HG03064 (cell line): ENCODE measurements at regions not wholly inside any gene's neighbourhood (a gene's known extent, or its start where the extent isn't known, plus 50 kb on each side); places are given as distances from the start of the nearest gene placed in this dataset.

Experiments used
- ATAC-seq: cut with Tn5 transposase; IDR thresholded peaks from one replicate; pipeline ENCODE4 v1.9.1; 2021; ENCODE audit warnings: low read depth; ENCODE audit not compliant: unreplicated experiment

DNA sequence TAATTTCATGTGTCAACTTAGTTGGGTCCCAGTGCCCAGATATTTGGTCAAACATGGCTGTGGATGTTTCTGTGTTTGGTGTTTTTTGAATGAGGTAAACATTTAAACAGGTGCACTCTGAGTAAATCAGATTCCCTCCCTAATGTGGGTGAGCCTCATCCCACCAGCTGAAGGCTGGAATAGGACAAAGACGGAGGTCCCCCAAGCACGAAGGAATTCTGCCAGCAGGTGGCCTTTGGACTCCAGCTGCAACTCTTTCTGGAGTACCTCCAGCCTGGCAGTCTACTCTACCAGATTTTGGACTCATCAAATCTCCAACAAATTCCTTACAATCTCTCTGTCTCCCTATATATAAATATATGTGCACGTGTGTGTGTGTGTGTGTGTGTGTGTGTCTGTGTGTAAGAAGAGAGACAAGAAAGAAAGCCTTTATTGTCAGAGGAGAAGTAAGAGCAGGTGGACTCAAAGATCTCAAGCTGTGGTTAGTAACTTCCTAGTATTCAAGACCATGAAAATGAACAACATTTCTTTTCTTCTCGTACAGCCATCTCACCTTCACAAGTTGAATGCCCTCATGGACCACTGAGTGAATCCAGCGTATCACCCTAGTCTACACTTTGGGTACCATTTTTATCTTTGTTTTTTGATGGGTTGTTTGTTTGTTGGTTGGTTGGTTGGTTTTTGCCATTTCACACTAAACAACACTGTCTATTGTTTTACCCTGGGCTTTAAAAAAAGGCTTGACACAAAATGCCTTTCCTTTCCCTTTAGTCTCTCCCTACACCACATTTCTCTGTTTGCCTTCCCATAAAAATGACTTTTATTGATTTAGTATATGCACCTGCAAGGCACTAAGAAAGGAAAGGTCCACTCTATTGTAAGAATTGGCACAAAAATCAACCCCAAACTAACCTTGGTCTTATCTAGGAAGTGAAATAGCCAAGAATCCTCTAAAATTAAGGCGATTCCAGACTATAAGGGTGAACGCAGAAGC is 118.7 kb downstream of the TENT4A start:
- no peak for ATAC-seq

DNA sequence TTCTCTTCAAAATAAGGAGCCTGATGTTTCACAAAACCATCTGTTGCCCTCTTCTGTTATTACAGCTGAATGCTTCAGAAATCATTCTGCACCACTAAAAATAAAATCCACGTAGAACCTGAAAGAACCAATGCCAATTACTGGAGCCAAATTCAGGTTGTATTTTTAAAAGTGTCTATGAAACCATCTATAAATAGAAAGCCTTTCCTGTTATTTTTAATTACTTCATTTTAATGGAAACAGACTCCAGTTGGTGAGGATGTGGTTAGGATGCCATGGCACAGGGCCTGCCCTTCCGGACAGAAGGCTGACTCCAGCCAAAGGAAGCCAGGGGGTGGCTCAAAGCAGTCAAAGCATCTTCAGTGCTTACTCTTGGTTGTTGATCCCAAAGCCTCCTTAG is 119.8 kb downstream of the TENT4A start:
- ATAC-seq: no peak

DNA sequence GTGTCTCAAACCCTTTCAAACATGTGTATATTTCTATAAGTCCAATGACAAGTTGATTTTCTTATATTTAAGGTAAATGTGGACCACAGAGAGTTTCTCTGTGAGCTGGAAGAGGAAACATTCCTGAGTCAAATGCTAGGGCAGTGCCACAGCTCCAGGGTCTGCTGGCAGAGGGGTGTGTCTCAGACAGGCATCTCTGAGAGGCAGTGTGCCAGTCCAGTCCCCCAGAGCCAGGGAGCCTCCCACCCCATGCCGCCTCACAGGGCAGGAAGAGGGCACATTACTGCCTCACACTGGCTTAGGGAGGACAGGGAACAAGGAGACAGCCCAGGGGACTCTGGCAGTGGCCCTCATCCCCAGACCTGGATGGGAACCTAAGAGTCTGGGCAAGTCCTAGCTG is 120.2 kb downstream of the TENT4A start:
- ATAC-seq: no peak

DNA sequence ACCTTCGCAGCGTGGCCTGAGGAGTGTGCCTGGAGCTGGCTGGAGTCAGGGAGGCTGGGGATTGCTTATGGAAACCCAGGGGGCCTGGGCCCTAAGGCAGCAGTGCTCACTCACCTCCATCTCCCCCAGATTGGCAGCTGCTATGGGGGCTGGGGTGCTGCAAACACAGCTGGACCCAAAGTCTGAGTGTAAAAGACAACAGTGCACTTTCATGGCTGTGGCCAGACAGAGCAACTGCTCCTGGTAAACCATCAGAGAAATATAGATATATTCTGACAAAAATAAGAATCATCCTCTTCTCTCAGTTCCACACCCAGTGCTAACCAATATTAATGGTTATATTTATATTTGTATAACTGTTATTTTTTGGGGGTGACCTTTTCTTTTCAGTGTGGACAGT is 123.9 kb downstream of the TENT4A start:
- ATAC-seq: no peak

DNA sequence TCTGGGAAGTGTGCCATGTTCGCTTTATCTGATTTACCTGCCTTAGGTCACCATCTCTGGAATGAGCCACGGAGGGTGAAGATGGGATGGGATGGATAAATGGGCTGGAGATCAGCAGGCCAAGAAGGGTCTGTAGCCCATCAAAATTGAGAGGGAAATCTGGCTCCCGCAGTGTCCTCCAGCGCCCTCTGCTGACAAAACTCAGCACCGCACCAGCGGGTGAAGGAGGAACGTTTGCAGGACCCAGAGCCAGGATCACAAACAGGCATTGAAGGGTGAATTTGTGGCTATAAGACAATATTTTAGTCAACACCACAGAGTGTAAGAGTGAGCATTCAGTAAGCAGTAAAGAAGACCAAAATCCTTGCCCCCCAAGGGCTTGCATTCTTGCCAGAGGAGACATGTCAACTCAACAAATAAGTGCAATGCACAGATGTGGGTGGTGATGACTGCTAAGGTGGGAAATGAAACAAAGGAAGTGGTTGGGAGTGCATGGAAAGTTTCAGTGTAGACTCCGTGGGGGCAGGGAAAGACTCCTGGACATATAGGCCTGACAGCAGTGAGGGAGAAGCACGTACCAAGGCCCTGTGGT is 124.4 kb downstream of the TENT4A start:
- no peak for ATAC-seq

DNA sequence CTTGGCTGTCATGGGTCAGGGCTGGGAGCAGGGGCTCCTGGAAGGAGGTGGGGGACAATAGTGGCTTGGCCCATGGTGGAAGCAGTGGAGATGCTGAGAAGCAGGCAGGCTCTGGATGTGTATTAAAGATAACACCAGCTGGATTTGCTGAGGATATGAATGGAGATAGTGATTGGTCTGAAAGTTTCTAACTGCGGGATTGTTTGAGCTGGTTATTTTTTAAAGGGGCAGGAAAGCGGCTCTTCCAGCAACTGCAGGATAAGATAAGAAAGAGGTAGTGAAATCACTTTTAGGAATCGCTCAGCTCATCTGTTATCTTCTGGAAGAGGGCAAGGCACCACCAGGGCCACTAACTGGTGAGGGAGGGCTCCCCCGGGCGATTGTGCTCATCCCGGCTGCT is 125.5 kb downstream of the TENT4A start:
- ATAC-seq: no peak

DNA sequence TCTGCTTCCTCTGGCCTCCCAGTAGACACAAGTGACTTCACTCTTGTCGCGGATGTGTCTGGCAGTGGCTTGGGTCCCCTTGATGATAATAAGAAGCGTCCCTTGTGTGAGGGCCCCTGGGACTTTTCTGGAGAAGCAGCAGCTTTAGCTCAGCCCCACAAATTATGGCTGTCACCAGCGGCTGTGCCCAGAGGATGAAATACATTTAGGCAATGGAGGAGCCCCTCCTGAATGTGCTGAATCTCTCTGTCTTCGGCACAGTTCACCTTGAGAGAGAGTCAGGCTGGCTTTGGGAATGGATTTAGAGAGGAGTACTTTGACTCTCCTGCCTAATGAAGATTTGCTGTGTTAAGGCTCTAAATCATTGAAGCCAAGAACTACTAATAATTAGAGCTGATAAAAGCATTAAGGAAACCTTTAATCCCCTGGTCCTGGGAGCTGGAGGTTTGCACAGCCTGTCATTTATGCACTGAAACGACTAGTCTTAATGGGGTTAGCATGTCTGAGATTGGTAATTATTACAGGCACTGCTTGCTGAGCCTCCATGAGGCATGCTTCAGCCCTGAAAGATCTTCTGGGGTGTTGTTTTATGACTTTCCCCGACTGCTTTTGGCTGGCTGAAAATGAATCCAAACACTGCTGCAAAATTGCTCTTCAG is 127.0 kb downstream of the TENT4A start:
- no peak for ATAC-seq

DNA sequence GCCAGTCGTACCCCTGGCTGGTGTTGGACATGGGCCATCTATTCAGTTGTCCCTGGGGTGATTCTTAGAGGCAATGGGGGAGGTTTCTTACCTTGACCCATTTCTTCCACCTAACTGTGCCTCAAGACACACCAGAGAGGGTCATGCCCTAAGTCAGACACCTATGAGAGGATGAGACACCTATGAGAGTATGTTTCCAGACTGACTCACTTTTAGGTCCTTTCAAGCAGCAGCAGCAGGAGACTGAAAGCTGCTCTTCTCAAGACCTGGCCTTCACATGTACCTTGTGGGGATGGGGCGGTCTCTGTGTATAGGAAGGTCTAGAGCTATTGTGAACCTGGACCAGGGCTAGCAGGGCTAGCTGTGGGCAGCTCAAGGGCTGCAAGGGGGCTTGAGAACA is 130.1 kb downstream of the TENT4A start:
- no peak for ATAC-seq

DNA sequence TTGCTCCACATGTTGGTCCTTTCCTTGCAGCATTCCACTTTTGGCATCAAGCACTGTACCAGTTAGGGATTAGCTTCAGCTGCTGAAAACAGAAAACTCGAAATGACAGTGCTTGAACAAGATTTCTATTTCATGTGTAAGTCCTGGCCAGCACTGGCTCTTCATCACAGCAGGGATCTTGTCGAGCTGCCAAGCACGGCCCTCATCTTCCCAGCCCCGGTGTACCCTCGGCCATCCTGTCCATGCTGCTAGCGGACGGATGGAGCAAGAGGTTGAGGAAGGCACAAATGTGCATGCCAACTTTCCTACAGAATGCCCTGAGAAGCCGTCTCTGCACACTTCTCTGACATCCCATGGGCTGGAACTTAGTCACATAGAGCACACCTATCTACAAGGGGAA is 130.6 kb downstream of the TENT4A start:
- ATAC-seq: no peak

DNA sequence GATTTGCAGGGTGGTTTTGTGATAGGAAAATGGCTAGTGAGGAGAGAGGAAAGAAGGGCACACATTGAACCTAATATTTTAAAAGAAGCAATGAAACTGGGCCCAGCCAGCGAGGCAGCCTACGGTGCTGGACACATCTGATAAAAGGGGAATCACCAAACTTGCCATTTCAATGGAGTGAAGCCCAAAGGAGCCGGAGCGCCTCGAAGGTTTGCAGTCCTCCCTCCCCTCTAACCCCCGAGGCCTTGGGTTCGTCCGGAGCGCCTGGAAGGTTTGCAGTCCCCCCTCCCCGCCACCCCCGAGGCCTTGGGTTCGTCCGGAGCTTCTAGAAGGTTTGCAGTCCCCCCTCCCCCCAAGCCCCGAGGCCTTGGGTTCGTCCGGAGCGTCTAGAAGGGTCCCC is 132.6 kb downstream of the TENT4A start:
- ATAC-seq: no peak

DNA sequence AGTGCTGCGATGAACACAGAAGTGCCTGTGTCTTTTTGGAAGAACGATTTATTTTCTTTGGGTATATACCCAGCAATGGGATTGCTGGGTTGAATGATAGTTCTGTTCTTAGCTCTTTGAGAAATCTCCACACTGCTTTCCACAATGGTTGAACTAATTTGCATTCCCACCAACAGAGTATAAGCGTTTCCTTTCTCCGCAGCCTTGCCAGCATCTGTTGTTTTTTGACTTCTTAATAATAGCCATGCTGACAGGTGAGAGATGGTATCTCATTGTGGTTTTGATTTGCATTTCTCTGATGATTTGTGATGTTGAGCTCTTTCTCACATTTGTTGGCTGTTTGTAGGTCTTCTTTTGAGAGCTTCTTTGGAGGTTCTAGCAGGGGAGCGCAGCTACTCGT is 134.6 kb downstream of the TENT4A start:
- ATAC-seq: no peak

DNA sequence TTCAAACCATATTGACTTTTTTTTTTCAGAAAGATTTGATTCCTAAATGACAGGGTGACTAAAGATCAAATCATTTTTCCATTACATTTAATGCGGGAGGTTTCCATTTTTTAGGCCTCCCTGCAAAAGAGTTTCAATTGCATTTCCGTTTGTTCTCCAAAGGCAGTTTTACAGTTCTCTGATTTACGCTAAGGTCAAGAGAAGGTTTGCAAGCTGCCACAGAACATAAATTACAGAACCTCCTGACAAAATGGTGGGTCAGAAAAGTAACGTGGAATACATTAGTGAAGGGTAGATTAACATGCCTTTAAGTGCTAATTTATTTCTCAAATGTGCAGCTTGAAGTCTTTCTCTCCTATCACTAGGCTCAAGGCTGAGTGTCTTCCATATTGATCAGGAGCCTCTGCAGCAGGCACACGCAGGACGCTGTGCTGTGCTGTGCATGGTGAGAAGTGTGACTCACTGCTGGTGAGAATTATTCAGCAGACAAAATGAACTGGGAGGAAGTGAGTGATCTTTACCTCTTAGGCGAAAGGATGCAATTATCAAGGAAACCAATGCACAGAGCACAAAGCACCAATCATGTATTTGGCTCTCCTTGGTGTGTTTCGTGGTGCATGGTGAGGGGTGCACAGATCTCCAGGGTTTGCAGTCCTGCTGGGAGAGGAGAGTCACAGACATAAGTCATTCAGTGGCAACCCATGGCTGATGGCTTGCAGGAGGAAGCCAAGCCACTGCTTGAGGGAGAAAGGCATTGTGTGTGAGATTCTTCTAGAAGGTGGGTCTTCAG is 136.3 kb downstream of the TENT4A start:
- ATAC-seq: no peak

DNA sequence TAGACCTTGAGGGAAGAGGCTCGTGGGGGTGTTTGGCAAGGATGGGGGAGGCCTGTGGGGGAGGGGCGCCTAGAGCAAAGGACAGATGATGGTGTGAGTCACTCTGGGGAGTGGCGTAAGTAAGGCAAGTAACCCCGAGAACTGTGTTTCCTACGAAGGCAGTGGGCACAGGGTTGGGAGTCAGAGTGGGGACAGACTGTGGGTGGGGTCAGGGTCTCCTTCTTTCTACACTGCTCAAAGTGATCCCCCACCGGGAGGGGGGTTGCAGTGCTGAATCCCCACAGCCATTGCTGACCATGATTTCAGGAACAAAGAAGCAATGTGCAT is 136.8 kb downstream of the TENT4A start:
- ATAC-seq: no peak

DNA sequence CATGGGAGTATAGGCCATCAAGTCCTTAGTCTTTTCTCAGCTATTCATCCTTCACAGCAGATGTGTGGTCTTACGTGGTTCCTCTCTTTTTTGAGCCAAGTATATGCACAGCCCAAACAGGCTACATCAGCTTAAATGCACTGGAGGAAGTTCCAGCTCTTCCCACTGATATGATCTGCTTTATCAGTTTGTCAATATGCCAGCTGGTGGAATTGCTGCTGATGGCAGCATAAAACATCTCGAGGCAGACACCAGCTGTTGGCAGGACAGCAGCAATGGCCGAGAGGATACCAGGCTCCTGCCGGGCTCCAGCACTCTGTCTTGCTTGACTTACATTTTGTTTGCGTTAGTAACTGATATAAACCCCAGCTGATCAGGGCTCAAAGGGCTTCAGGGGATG is 143.4 kb downstream of the TENT4A start:
- ATAC-seq: no peak

DNA sequence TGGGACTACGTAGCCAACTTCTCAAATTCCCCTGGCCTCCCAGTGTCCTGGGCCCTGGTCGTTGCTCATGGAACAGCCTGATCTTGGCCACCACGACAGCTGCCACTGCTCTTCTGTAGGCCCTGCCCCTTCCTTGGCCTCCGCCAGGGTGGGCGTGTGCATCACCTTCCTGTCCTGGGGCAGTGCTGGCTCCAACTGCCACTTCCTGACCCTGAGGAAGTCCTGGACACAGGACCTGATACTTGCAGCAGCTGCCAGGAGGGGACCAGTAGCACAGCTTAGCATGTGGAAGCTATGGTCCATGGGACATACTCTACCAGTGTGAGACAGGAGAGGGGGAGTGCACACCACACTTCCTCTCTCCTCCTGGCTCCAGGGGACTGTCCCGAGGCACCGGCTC is 145.2 kb downstream of the TENT4A start:
- ATAC-seq: no peak

DNA sequence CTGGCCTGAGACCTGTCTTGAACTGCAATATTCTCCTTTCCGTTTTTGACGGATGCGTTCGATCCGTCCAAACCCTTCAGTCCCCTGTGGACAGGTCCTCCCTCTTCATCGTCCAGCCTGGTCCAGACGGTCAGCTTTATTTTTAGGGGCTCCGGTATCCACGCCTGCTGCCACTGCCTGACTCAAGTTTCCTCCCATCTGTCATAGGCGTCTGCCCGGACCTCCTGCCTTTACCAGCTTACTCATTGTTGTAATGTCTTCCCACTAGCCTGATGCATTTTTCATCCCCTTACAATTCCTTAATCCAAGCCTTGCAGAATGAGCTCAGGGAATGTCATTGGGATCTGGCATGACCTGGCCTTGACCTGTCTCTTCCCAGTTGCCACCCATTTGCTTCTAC is 145.8 kb downstream of the TENT4A start:
- no peak for ATAC-seq

DNA sequence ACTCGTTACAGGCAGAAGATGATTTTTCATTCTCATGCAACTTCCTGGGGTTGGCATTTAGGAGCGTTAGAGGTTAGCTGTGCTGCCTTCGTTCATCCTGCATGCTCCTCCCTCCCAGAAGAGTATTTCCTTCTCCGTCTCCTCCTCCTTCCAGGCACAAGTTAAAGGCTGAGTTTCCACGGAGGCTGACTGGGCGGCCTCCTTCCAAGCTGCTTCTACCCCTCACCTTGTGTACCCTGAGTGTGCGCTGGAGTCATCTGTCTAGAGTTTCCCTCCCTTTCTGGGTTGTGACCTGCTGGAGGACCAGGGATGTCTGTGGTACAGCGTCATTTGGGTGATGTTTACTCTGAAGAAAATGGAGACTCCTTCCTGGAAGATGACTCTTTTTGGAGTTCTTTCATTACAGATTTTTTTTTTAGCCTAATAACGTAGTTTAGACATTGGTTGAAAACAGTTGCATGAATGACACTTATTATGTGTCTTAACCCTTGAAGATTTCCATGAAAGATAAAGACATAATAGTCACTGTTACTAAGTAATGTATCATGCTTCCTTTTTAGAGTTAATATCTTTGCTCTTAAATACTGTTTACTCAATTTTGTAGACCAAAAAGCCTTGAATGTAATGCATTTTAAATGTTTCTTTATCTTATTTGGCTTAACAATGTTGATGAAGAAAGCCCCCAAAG is 146.9 kb downstream of the TENT4A start:
- ATAC-seq: no peak

DNA sequence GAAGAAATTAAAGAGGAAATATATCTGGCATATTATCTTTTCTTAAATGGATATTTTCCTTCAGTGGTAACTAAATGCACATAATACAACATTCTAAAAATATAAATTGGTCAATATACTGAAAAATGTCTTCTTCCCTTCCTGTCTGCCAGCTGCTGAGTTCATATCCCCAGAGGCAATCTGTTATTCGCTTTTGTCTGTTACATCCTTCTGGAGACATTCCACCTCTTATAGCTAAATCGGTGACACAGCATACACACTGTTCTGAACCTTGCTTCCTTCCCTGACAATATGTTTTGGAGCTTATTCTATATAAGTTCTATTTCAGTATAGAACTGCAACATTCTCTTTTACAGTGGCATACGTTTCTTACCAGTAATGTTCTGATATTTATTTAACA is 147.8 kb downstream of the TENT4A start:
- ATAC-seq: no peak

DNA sequence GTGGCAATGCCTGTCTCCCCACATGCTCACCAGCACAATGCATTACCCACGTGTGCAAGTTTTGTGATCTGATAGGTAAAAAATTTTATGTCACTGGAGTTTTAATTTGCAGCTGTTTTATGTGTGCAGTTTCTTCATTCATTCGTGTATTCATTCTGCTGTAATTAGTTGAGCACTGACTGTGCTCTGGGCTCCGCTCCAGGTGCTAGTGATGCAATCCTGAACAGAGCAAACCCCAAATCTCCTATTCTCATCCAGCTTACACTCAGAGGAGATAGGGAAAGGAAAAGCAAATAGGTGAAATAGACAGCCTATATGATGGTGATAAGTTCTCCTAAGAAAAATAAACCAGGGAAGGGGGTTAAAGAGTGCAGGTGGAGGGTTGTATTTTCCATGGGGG is 148.4 kb downstream of the TENT4A start:
- ATAC-seq: no peak

DNA sequence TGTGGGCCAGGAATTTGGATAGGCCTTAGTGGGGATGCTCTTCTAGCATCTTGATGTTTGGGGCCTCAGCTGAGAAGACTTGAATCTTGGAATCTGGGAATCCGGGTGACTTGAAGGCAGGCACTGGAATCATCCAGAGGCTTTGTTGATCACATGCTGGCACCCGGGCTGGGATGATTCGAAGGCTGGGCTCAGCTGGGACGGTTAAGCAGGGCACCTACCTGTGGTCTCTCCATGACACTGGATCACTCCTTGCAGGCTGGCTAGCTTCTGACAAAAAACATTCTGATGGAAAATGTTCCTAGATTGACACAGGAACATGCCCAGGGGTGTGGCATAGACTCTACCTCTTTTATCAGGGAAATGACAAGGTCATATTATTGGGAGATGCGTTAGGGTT is 149.1 kb downstream of the TENT4A start:
- ATAC-seq: no peak
